ENCODE measurements at regions not wholly inside any gene's neighbourhood (a gene's known extent, or its start where the extent isn't known, plus 50 kb on each side); places are given as distances from the start of the nearest gene placed in this dataset.

DNA sequence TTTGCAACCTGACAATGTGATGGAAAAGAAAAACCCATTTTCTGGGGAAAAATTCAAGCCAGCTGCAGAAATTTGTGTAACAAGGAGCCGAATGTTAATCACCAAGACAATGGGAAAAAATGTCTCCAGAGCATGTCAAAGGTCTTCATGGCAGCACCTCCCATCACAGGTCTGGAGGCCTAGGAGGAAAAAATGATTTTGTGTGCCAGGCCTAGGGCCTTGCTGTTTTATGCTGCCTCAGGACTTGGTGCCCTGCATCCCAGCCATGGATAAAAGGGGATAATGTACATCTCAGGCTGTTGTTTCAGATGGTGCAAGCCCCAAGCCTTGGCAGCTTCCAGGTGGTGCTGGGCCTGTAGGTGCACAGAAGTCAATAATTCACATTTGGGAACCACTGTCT, 747.7 kb downstream of the C6orf118 start:
- H3K4me3 ChIP-seq (replicated peaks; ENCODE audit: low read depth, low read length) = no peak overlapping the region
- DNase-seq (ENCODE audit: extremely low read depth, insufficient read length) = no peak
- TF ChIP-seq, protein P1, sequence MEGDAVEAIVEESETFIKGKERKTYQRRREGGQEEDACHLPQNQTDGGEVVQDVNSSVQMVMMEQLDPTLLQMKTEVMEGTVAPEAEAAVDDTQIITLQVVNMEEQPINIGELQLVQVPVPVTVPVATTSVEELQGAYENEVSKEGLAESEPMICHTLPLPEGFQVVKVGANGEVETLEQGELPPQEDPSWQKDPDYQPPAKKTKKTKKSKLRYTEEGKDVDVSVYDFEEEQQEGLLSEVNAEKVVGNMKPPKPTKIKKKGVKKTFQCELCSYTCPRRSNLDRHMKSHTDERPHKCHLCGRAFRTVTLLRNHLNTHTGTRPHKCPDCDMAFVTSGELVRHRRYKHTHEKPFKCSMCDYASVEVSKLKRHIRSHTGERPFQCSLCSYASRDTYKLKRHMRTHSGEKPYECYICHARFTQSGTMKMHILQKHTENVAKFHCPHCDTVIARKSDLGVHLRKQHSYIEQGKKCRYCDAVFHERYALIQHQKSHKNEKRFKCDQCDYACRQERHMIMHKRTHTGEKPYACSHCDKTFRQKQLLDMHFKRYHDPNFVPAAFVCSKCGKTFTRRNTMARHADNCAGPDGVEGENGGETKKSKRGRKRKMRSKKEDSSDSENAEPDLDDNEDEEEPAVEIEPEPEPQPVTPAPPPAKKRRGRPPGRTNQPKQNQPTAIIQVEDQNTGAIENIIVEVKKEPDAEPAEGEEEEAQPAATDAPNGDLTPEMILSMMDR (IDR thresholded peaks at IDR 0.05; ENCODE audit: insufficient read depth, low read length, poor library complexity, severe bottlenecking) = no peak
- no peaks in the 10 kb centered on the region for H3K27me3 ChIP-seq (replicated peaks; ENCODE audit: control insufficient read depth, insufficient read depth, low read length)
- H3K36me3 ChIP-seq (ENCODE audit: control insufficient read depth, insufficient read depth, low read length) = no peaks in the 10 kb centered on the region

DNA sequence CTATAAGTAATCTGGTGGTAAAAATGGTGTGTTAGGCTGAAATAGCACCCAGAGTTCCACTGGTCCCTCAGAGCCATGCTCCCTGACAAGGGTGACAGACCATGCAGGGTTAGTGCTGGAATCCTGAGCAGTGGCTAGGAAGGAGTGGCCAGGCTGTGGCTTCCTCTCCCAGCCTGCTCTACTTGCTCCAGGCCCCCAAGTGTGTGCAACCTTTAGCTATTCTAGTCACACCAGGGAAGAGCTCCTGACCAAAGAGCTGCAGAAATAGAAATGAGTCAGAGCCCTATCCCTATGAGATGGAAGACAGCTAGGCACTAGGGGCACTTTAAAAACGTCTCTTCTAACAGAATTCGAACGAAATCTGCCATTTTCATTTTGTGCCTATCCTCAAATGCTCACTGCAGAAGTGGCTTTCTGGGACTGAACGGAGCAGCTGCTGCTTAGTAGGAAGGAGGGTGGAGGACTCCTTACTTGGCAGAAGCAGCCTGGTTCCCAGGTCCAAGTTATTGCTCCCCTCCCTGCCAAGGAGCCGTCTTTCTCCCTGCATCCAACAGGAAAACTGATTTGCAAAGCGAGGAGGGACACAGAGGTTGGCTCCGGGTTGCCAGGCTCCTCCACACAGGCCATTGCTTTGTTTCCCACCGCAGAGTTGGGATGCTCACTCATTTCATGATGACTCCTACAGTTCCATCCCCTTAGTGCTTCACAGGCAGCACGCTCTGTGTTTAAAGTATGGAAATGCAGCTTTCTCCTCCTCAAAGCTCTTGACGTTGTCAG, 754.5 kb downstream of the C6orf118 start:
- Histone ChIP-seq H3K4me3 (replicated peaks; ENCODE audit: low read depth, low read length) (no peak overlapping the region), H3K27me3 (replicated peaks; ENCODE audit: control insufficient read depth, insufficient read depth, low read length) (no peaks in the 10 kb centered on the region), H3K36me3 (ENCODE audit: control insufficient read depth, insufficient read depth, low read length) (no peaks in the 10 kb centered on the region)
- no peak for DNase-seq (ENCODE audit: extremely low read depth, insufficient read length)
- TF ChIP-seq, protein P1 (IDR thresholded peaks at IDR 0.05; ENCODE audit: insufficient read depth, low read length, poor library complexity, severe bottlenecking) = no peak

DNA sequence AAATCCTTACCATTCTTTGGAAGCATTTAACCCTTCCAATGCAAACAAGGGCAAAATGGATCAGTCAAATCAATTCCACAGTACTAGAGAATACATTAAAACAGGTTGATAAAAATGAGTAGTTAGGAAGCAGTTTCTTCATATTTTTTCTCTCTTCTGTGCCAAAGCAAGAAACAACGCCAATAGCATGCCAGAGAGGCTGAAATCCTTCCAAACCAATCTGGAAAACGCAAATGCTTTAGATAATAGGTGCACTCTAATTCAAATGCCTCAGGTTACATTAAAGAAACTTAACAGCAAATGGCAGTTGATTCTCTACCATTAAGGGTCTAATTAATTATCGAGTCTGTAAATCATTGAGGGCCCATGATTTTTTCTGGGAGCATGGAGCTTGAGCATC, 755.2 kb downstream of the C6orf118 start:
- TF ChIP-seq, protein P1 (IDR thresholded peaks at IDR 0.05; ENCODE audit: insufficient read depth, low read length, poor library complexity, severe bottlenecking) = no peak
- no peak for DNase-seq (ENCODE audit: extremely low read depth, insufficient read length)
- Histone ChIP-seq H3K27me3 (replicated peaks; ENCODE audit: control insufficient read depth, insufficient read depth, low read length) (no peaks in the 10 kb centered on the region), H3K4me3 (replicated peaks; ENCODE audit: low read depth, low read length) (no peak overlapping the region), H3K36me3 (ENCODE audit: control insufficient read depth, insufficient read depth, low read length) (no peaks in the 10 kb centered on the region)

DNA sequence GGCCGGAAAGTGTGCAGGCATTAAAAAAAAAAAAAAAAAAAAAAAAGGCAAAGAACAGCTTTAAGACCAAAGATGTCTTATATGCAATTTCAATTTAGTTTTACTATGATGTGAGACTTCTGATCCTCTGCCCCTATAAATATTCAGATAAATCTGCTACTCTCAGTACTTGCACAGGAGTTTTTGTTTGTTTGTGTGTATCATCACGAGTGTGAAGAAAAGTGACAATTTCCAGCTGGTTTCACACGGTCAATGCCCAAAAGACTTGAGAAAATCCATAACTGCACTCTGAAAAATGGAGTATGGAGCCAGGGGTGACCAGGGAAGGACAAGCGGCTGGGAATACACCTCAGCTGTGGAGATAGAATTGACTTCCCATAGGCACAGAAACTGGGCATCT, 757.7 kb downstream of the C6orf118 start:
- no peak overlapping the region for H3K4me3 ChIP-seq (replicated peaks; ENCODE audit: low read depth, low read length)
- no peaks in the 10 kb centered on the region for H3K27me3 ChIP-seq (replicated peaks; ENCODE audit: control insufficient read depth, insufficient read depth, low read length)

DNA sequence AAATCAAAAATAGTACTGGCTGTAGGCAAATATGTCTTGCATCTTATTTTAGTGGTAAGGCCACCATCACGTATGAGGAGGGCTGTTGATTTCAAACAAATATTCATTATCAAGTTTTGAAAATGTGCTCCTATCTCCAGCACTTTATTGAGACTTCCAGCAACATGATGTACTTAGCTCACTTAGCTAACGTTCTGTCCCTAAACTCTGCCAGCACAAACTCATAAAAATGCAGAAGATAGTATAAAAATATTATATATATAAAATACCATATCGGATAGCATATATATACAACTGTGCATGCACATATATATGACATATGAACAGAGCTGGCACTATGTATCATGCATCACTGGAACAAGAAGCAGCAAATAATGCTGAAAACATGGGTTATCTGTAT, 762.3 kb downstream of the C6orf118 start:
- H3K4me3 ChIP-seq (replicated peaks; ENCODE audit: low read depth, low read length) = no peak overlapping the region
- no peaks in the 10 kb centered on the region for H3K36me3 ChIP-seq (ENCODE audit: control insufficient read depth, insufficient read depth, low read length)
- TF ChIP-seq, protein P1 (IDR thresholded peaks at IDR 0.05; ENCODE audit: insufficient read depth, low read length, poor library complexity, severe bottlenecking) = no peak
- no peak for DNase-seq (ENCODE audit: extremely low read depth, insufficient read length)
- H3K27me3 ChIP-seq (replicated peaks; ENCODE audit: control insufficient read depth, insufficient read depth, low read length) = no peaks in the 10 kb centered on the region

More for the DNA sequence above, 757.7 kb downstream of the C6orf118 start:
- TF ChIP-seq, protein P1 (IDR thresholded peaks at IDR 0.05; ENCODE audit: insufficient read depth, low read length, poor library complexity, severe bottlenecking) = no peak
- no peaks in the 10 kb centered on the region for H3K36me3 ChIP-seq (ENCODE audit: control insufficient read depth, insufficient read depth, low read length)
- DNase-seq (ENCODE audit: extremely low read depth, insufficient read length) = no peak

Measured in GM06990 (cell line).